NCI-H345 treated with DMSO at 0.1 percent for 48 hours (cell line): ENCODE measurements at regions not wholly inside any gene's neighbourhood (a gene's known extent, or its start where the extent isn't known, plus 50 kb on each side); places are given as distances from the start of the nearest gene placed in this dataset.

Source experiments
- DNase-seq: peaks from one replicate; lab custom pipeline; 2025; ENCODE audit not compliant: unreplicated experiment; lab: John Stamatoyannopoulos, UW

DNA sequence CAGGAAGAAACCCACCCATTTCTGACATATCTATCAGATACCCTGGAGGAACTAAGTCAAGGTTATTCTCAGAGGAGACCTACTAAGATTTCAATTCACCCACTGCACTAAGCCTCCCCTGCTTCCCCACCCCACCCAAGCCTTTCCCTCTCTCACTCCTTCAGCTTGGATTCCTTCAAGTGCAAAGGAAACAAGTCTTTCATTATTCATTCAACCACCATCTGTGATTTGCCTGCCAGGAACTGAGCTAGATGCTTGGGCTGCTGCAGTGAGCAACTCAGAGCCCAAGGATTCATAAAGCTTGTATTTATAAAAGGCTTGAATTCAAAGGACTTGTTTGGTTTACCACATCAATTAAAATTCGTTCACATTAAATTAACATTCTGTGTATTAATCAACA is 161.3 kb downstream of the GXYLT1 start:
- DNase-seq: no peak

DNA sequence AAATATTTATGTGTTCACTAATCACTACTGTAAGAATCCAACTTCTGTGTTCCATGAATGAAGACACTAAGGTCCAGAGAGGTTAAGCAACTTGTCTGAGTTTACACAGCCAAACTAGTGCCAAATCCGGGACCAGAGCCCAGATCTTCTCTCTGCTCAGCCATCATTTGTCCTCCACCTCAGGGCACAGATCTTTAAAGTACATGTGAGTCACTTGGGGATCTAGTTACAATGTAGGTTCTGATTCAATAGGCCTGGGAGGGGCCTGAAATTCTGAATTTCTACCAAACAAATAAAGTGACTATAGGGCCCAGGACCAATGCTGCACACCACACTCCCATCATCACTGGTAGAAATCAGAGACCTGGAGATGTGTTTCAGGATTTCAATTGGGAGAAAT is 162.9 kb downstream of the GXYLT1 start:
- no peak for DNase-seq

DNA sequence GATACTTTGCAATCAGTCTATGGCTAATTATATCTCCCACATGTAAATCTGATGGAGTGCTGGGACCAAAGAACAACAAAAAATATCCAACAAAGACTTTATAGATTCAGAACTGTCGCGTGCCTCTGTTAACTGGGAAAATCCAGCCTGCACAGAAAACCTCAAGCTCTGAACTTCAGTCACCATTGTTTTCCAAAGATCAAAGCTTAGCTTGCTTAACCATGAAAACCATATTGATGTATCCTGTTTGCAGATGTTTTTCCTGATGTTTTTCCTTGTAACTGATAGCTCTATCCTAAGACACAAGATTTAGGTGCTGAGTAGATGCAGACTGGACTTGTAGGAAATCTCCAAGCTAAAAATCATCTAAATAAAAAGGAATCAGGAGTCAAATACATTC is 163.7 kb downstream of the GXYLT1 start:
- DNase-seq: no peak

DNA sequence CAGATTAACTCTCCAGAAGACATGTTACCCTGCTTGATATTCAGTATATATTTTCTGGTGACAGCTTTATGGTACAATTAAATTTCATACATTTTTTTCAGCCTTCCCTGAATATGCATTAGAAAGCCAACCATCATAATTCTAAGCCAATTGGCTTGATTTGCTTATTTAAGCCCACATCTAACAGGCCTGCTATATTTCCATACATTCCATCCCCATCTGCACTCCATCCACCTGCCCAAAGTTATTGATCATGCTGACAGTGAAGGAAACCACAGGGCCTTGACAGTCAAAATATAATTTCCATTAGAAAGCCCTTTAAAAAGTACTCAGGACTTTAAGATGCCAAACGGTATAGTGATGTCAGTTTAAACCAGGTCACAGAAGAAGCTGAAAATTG is 164.3 kb downstream of the GXYLT1 start:
- DNase-seq: no peak

DNA sequence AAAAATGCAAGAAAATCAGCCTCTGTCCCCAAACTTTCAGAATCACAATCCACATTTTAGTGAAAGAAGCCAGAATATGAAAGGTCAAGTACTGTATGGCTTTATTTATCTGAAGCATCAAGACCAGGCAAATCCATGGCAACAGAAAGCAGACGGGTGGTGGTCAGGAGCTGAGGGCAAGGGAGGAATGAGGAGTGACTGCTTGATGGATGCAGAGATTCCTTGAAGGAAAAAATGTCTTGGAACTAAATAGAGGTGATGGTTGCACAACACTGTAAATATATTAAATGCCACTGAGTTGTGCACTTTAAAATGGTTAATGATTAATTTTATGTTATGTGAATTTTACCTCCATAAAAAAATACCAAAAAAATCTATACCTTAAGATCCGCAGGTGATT is 165.1 kb downstream of the GXYLT1 start:
- DNase-seq: no peak

DNA sequence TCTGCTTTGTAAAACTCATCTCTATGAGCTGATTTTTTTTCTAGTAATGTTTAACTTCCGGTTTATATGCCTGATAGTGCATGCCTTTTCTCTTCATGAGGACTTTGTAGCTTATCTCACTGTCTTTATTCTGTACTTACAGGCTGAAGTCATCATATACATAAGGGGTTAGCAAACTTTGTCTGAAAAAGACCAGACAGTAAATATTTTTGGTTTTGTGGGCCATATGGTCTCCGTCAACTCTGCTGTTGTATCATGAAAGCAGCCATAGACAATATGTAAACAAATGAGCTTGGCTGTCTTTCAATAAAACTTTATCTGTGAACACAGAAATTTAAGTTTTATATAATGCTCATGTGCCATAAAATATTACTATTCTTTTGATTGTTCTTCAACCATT is 172.1 kb downstream of the GXYLT1 start:
- no peak for DNase-seq

DNA sequence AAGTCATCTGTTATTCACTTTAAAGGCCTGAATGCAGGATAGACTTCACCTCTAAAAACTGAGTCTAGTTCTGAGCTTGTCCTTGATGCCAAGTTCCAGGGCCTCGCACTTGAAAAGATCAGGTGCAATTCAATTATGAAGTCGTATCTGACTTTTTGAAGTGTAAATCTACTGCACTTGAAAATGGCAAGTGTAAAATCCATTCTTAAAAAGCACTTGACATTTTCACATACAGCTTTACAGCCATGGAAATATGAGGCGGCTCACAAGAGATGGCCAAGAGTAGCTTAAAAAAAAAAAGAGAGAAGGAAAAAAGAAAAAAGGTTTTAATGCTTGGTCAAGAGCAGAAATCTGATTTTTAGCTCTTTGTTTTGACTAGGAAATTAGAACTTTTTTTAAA is 172.5 kb downstream of the GXYLT1 start:
- no peak for DNase-seq

DNA sequence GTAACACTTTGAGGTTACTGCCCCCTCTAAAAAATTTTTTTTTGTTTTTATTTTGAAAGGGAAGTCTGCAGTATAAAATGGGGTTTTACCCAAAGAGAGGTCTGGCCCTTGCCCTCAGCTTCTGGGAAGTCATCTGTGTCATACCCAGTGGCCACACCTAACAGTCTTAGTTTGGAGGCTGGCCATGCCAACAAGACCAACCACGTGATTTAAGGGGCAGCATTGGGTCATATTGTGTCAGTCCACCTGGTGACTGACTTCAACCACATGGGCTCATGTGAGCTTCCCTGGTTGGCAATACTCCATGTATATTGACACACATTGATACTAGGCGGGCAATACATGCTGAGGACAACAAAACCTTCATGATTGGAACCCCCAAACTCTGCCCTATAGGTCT is 173.9 kb downstream of the GXYLT1 start:
- no peak for DNase-seq

DNA sequence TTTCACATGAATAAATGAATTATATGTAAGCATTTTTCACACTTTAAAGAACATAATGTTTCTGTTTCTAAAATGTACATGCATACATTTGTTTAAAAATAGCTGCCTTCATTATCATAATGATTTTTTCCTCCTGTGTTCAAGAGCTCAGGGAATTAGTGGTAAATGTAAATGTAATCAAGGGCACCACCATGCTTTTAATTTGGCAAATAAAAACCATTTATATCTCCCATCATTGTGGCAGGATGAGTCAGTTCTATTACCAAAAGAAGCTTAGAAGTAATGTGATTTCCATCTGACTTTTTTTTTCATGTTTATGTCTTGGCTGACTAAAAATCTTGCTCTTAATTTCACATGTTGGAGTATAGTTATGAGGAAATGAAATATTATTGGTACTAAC is 176.1 kb downstream of the GXYLT1 start:
- DNase-seq: no peak

DNA sequence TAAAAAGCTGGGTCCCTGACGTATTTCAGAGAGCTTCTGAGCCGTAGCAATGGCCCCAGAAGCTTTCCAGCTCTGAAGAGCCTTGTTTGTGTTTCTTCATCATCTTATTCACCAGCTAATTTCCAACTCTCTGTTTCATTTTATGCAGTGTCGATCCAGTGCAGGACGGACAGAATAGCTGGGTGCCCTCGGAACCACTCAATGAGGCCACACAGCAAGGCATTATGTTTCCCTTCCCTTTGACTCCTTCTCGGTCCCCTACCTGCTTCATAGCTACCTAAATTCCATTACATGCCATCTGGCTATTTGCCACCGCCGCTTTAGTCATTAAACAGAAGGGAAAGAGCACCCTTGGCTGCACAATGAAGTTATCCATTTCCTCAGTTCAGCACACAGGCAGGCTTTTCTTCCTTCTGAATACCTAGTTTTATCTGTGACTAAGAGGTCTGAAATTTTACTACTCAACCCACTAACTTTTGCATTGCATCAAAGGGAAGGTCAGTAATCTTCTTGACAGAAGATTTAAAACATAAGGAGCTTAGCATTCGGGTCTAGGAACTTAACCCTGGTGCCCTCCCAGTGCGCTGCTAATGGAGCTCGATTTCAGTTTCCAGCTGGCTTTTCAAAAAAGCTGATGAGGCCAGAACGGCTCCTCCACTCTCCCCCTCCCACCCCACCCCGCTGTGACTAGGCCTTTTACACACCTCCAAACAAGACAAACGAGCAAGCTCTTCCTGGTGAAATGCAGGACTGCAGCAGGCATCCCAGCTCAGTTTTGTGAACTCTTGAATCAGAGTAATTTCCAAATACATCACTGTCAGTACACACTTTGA is 176.8 kb downstream of the GXYLT1 start:
- no peak for DNase-seq

DNA sequence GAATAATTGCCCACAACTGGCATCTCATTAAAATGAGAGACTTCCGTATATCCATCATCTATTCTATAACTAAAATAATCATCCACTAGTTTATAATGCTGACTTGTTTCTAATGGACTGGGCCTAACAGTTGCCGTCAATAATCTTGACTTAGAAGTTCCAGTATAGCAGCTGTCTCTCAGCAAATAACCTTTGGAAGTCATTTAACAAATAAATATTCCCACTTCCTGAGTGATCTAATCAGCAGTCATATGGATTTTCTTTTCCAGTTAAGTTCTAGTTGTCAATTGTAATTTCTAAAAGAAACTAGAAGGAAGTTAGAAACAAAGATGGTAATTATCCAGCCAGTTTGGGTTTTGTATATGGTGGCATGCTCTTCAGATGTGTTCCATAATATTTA is 177.8 kb downstream of the GXYLT1 start:
- no peak for DNase-seq

DNA sequence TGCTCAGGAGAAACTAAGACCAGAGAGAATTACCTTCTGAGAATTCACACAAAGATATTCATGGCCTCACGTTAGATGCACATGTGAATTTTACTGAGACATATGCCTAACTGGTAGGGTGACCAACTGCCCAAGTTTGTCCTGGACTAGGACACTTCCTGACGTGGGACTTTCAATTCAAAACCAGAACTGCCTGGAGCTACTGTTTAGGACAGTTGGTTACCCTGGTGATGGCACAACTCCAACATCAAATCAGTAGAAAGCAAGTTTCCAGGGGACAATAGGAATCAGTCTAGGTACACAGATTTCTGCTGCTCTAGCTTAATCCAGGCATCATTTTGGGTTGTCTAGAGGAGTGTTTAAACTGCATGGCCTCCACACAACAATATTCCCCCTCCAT is 178.7 kb downstream of the GXYLT1 start:
- no peak for DNase-seq

DNA sequence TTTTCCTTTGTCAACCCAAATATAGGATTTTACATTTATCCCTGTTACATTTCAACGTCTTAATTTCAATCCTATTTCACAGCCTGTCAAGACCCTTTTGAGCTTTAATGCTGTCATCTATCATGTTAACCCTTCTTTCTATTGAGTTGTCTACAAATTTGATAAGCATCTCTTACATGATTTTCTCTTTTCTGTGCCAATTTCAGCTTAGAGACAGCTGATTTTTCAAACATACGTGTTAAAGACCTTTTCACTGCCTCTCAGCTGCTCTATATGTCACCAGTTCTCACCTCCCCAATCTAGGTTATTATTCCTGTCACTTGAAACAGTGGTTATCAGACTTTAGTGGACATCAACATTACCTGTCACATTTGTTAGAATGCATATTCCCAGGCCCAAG is 181.3 kb downstream of the GXYLT1 start:
- no peak for DNase-seq

DNA sequence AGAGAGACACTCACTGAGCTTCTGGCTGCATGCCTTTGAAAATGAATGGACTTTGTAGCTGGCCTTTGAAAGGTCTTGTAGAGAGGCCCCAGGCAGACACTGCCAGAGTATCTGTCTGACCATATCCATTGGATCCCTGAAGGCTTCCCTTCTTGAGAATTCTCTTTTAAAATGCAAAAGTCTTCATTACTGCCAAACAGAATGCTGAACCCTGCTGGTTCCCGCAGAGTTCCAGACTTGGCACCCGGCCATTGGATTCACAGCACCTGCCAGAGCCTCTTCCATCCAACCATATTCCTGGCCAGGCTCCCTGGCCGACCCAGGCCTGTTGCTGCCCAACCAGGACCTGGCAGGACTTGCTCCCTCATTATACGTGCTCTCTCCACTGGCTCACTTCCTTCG is 182.5 kb downstream of the GXYLT1 start:
- DNase-seq: no peak

DNA sequence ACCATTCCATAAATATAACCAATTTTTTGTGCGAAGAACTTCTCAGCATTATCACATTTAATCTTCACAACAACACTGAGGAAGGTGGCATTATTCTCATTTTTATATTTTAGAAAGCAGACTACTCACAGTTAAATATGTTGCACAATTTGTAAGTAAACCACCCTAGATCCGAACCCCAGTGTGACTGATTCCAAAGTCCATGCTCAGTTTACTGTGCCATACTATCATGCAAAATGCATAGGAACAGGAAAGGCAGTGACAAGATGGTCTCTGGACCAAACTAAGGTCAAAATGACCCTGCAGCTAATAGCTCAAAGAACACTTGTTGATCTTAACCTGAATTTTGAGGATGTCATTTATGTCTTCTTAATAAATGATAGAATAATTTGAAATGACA is 185.4 kb downstream of the GXYLT1 start:
- DNase-seq: no peak

DNA sequence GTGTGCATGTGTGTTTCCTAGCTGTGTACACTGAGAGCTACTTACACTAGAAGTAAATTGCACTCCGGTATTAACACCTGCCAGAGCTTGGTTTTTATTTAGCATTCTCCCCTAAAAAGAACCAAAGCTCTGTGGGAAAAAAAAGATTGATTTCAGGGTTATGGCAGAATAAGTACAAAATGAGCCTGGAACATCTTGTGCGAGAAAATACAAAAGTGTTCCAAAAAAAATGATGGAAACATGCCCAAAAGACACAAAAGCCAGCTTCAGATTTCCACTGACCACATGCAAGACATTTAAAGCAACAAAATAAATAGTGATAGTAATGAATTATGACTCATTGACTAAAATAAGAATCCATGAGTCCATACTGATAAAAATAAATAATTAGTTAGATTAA is 188.3 kb downstream of the GXYLT1 start:
- no peak for DNase-seq

DNA sequence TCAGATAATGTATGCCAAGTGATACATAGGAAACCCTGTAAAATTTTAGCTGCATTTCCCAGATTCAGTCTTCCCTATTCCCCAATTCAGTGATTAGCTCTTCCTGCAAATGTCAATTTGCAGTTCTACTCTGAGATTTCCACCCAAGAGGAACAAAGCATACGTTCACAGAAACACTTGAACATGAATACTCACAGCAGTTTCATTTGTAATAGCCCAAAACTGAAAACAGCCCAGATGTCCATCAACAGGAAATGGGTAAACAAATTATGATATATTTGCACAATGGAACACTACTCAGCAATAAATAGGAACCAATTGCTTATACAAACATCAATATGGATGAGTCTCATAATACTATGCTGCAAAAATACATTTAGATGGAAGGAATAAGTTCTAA is 194.2 kb downstream of the GXYLT1 start:
- no peak for DNase-seq

DNA sequence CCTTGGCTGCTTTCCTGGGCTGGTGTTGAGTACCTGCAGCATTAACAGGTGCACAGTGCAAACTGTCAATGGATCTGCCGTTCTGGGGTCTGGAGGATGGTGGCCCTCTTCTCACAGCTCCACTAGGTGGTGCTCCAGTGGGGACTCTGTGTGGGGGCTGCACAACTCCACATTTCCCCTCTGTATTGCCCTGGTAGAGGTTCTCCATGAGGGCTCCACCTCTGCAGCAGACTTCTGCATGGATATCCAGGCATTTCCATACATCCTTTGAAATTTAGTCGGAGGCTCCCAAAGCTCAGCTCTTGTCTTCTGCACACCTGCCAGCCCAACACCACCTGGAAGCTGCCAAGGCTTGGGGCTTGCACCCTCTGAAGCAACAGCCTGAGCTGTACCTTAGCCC is 198.6 kb downstream of the GXYLT1 start:
- no peak for DNase-seq

DNA sequence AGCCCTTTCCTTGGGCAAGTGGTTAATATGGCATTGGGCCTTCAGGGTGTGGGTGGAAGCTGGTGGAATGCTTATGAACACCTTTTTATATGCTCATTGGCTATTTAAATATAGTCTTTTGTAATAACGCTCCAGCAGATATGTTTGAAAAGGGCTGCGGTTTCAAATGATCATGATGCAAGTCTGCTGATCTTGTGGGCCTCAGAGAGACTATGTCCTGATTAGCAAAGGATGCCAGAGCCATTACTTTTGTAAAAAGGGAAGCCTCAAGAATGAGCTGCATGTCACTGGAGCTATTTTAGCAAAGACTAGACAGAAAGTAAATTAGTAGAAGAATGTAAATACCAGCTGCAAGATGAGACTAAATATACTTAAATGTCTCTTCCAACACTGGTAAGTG is 200.5 kb downstream of the GXYLT1 start:
- no peak for DNase-seq

DNA sequence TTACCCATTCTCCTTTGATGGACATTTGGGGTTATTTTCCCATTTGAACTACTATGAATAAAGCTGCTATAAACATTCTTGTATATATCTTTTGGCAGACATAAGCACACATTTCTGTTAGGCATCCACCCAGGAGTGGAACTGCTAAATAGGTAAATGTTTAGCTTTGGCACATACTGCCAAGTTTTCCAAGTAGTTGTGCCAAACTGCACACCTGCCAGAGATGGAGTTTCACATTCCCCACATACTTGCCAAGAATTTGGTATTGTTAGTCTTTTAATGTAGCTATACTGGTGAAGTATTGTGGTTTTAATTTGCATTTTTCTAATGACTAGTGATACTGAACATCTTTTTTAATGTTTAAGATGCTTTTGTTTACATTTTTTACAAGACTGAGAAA is 201.0 kb downstream of the GXYLT1 start:
- no peak for DNase-seq

DNA sequence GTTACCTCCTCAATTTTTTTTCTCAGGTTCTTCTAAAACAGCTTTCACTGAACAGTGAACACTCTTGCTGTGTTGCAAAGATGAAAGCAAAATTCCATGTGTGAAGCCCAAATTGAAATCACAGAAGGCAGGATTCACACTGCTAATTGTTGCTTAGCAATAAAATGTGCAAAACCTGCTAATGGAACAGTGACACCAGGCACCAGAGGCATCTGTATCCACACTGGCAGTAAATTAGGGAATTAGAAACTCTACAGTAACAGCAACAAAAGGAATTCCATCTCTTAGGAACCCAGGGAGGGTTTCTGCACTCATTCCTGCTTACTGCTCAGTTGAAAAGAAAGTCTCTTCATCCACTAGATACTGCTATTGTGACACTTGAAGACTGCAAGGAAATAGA is 202.3 kb downstream of the GXYLT1 start:
- DNase-seq: no peak

DNA sequence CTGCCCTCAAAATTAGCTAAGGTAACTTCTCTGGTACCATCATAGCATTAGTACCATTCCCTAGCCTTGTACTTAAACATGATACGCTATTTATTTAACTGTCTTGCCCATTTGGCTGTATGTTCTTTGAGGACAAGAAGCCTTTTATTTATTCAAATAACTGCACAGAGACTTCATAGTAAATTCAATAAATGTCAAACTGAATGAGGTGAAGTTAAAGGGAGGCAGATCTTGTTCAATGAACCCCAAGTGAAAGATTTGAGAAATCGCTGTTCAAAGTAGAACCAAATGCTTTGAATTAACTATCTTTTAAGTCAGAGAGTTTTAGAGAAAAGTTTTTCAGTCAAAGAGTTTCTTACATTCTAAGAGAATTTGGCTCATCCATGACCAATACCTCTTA is 203.6 kb downstream of the GXYLT1 start:
- DNase-seq: no peak

DNA sequence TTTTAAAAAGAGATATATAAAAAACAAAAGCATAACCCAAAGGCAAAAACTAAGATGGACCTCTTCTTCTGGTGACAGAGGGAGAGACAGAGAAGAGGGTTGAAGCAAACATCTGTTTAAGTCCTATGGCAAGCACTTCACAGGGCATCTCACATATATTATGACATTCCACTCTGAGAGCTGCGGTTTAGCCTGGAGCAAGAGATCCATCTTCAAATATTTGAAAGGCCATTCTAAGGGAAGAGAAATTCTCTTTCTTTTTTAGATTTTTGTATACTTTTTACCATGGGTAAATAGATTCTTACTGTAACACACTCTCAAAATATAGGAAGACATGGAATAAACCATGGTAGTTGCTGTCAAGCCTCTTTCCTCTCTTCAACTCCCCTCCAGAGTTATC is 204.1 kb downstream of the GXYLT1 start:
- no peak for DNase-seq
